T-helper 2 cell treated with Interferon-gamma antibody and Interleukin-4, amounts not matched to agents 5 μg/mL and 100 μg/mL, for 36 hours (primary cell): ENCODE measurements at regions not wholly inside any gene's neighbourhood (a gene's known extent, or its start where the extent isn't known, plus 50 kb on each side); places are given as distances from the start of the nearest gene placed in this dataset.
"Not testable (repeated sequence)": the region's sequence is repeated elsewhere in the genome, so short reads cannot be mapped to it uniquely, and the experiment has no call there.

Experiments used
- DNase-seq: peaks from one replicate; pipeline ENCODE4 v3.0.0; 2021; ENCODE audit warnings: low spot score
- H3K27ac Mint-ChIP-seq: one replicate; pipeline ENCODE4 v1.8.0; 2021; ENCODE audit warnings: mild to moderate bottlenecking, mixed read lengths
- H3K27me3 Mint-ChIP-seq: one replicate; pipeline ENCODE4 v1.8.0; 2021; ENCODE audit warnings: low read depth, mixed read lengths
- H3K36me3 Mint-ChIP-seq: one replicate; pipeline ENCODE4 v1.8.0; 2021; ENCODE audit warnings: low read depth, mixed read lengths
- H3K4me1 Mint-ChIP-seq: one replicate; pipeline ENCODE4 v1.8.0; 2021; ENCODE audit warnings: low read depth, mixed read lengths
- H3K4me3 Mint-ChIP-seq: one replicate; pipeline ENCODE4 v1.8.0; 2022; ENCODE audit warnings: mild to moderate bottlenecking, moderate library complexity, mixed read lengths
- H3K9me3 Mint-ChIP-seq: one replicate; pipeline ENCODE4 v1.8.0; 2021; ENCODE audit warnings: mixed read lengths

GRCh38 chr13:109311431-109311976 lies 474.9 kb downstream of the IRS2 start:
- H3K27ac Mint-ChIP-seq, H3K4me1 Mint-ChIP-seq, H3K36me3 Mint-ChIP-seq, DNase-seq, H3K9me3 Mint-ChIP-seq, H3K4me3 Mint-ChIP-seq, H3K27me3 Mint-ChIP-seq: not testable (repeated sequence)

DNA sequence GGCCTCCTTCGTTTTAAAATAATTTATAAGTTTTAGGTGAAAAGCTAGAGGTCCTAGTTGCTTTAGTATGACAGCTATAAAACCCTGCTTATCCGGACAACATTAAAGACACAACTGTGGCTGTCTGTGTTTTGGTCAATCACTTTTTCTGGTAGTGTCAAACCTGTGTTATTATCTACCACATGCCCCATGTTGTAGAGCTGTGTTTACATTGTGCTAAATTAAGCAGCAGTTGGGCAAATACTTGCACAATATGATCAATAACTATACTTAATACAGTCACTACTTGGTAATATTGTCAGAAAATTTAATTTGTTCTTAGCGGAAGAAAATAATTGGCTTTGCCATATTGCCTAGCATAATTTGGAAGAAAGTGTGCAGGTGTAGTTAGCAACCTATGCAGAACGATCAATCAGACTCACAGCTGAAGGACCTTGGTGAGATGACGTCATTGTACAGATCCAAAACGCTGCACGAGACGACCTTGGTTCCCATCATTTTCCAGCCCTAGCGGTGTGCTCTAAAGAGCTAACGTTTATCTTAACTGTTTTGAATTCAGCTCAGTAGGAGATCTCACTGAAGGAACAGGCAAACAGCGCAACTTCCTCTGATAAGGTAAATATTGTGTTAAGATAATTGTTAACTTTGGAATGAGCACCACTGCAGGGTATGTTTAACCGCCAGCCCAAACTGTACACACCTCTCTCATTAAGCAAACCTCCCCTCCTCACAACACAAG lies 476.6 kb downstream of the IRS2 start:
- Mint-ChIP-seq H3K27ac (no peak overlapping the region), H3K4me3 (no peak overlapping the region), H3K4me1 (no peaks in the 10 kb centered on the region), H3K27me3 (no peaks in the 10 kb centered on the region), H3K36me3 (no peaks in the 10 kb centered on the region), H3K9me3 (no peaks in the 10 kb centered on the region)
- DNase-seq: no peak

- Mint-ChIP-seq H3K27me3 (no peaks in the 10 kb centered on the region), H3K4me3 (no peak overlapping the region), H3K9me3 (no peaks in the 10 kb centered on the region), H3K4me1 (no peaks in the 10 kb centered on the region), H3K27ac (no peak overlapping the region), H3K36me3 (no peaks in the 10 kb centered on the region)
- no peak for DNase-seq
Measured at GRCh38 chr13:109307027-109307426, 479.4 kb downstream of the IRS2 start.

GRCh38 chr13:109301726-109302125 lies 484.7 kb downstream of the IRS2 start:
- no peak overlapping the region for H3K27ac Mint-ChIP-seq
- H3K9me3 Mint-ChIP-seq: no peaks in the 10 kb centered on the region
- no peaks in the 10 kb centered on the region for H3K36me3 Mint-ChIP-seq
- H3K27me3 Mint-ChIP-seq: no peaks in the 10 kb centered on the region
- DNase-seq: no peak
- H3K4me3 Mint-ChIP-seq: no peak overlapping the region
- H3K4me1 Mint-ChIP-seq: no peaks in the 10 kb centered on the region

GRCh38 chr13:109301276-109301675 lies 485.1 kb downstream of the IRS2 start:
- H3K36me3 Mint-ChIP-seq: no peaks in the 10 kb centered on the region
- H3K9me3 Mint-ChIP-seq: no peaks in the 10 kb centered on the region
- no peak overlapping the region for H3K4me3 Mint-ChIP-seq
- H3K27me3 Mint-ChIP-seq: no peaks in the 10 kb centered on the region
- H3K4me1 Mint-ChIP-seq: no peaks in the 10 kb centered on the region
- H3K27ac Mint-ChIP-seq: no peak overlapping the region
- no peak for DNase-seq

DNA sequence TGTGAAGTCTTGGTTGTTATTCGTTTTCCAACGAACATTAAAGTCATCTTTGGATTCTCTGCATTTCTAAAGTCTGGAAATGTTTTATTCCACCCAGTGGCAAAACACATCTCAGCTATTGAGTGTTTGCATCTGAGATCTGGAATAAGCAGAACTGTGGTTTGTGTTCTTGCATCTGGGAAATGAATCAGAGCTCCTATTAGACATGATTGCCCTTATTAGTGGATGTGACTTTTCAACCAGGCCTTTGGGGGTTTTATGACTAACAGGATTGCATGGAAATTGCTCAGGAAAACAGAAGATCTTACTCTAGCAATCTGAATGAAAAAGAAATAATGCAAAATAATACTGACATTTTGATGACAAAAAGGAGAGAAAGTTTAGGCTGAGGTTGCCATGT lies 488.8 kb downstream of the IRS2 start:
- DNase-seq: no peak
- no peaks in the 10 kb centered on the region for H3K36me3 Mint-ChIP-seq
- H3K27me3 Mint-ChIP-seq: no peaks in the 10 kb centered on the region
- peaks cover 3% of the 10 kb centered on the region for H3K9me3 Mint-ChIP-seq
- no peaks in the 10 kb centered on the region for H3K4me1 Mint-ChIP-seq
- H3K27ac Mint-ChIP-seq: no peak overlapping the region
- no peak overlapping the region for H3K4me3 Mint-ChIP-seq

GRCh38 chr13:109293166-109293565 lies 493.2 kb downstream of the IRS2 start:
- Mint-ChIP-seq H3K9me3 (peaks cover 3% of the 10 kb centered on the region), H3K27me3 (no peaks in the 10 kb centered on the region), H3K4me1 (no peaks in the 10 kb centered on the region), H3K27ac (no peak overlapping the region), H3K4me3 (no peak overlapping the region), H3K36me3 (no peaks in the 10 kb centered on the region)
- DNase-seq: no peak

- no peaks in the 10 kb centered on the region for H3K4me1 Mint-ChIP-seq
- no peaks in the 10 kb centered on the region for H3K9me3 Mint-ChIP-seq
- H3K36me3 Mint-ChIP-seq: no peaks in the 10 kb centered on the region
- H3K27ac Mint-ChIP-seq: no peak overlapping the region
- DNase-seq: no peak
- H3K27me3 Mint-ChIP-seq: no peaks in the 10 kb centered on the region
- H3K4me3 Mint-ChIP-seq: no peak overlapping the region
Measured at GRCh38 chr13:109288151-109288709, 498.2 kb downstream of the IRS2 start.

GRCh38 chr13:109287553-109287952 lies 498.8 kb downstream of the IRS2 start:
- no peaks in the 10 kb centered on the region for H3K9me3 Mint-ChIP-seq
- H3K27me3 Mint-ChIP-seq: no peaks in the 10 kb centered on the region
- no peak for DNase-seq
- H3K36me3 Mint-ChIP-seq: no peaks in the 10 kb centered on the region
- H3K4me3 Mint-ChIP-seq: no peak overlapping the region
- no peak overlapping the region for H3K27ac Mint-ChIP-seq
- H3K4me1 Mint-ChIP-seq: no peaks in the 10 kb centered on the region

DNA sequence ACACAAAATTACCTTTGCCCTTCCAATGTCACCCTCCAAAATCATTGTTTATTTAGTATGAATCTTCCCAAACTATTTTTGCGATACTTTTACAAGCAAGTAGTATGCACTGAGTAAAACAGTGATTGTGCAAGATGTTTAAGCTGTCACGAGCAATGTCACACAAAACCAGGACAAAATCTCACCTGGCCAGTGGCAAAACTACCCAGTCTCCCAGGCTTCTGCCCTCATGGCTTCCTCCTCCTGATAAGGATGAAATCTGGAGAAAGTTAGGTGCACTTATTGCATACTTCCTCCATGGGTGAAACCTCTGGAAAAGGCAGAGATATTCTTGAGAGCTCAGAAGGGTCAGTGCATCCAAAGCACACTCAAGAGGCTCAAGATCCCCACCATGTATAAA lies 500.8 kb downstream of the IRS2 start:
- no peak for DNase-seq
- no peaks in the 10 kb centered on the region for H3K36me3 Mint-ChIP-seq
- H3K9me3 Mint-ChIP-seq: no peaks in the 10 kb centered on the region
- no peak overlapping the region for H3K27ac Mint-ChIP-seq
- no peaks in the 10 kb centered on the region for H3K27me3 Mint-ChIP-seq
- H3K4me3 Mint-ChIP-seq: no peak overlapping the region
- H3K4me1 Mint-ChIP-seq: no peaks in the 10 kb centered on the region

DNA sequence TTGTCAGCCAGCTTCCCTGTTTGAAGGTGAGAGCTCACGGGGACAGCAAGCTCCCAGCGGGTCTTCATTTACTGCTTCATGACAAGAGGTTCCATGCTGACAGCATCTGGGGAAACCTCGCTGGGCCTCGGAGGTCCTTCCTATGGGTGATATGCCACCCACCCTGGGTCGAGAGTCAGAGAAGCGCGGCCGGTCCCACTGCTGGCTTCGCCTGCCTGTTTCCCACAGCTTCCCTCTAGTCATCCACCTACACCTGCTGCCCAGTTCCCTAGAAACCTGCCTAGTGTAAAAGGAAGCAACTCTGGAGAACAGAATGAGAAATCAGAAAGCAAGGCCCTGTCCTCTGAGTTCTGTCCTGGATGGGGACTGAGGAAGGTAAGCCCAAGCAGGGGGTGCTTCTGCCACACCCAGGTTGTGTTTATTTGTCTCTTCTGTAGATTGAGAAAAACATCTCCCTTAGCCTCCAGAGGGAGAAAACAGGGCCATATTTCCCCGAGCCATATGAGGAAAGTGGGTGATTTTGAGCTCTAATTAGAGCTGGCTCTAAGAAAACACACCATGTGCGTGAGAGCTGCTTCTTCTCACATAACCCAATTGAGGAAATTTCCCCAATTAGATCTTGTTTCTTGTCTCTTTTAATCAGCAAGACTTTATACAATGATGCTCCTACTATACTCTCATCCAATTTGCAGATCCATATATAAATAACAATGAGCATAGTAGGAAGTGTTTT lies 504.3 kb downstream of the IRS2 start:
- Mint-ChIP-seq H3K27ac (no peak overlapping the region), H3K9me3 (no peaks in the 10 kb centered on the region), H3K36me3 (no peaks in the 10 kb centered on the region), H3K4me3 (no peak overlapping the region), H3K4me1 (no peaks in the 10 kb centered on the region), H3K27me3 (no peaks in the 10 kb centered on the region)
- DNase-seq: no peak

DNA sequence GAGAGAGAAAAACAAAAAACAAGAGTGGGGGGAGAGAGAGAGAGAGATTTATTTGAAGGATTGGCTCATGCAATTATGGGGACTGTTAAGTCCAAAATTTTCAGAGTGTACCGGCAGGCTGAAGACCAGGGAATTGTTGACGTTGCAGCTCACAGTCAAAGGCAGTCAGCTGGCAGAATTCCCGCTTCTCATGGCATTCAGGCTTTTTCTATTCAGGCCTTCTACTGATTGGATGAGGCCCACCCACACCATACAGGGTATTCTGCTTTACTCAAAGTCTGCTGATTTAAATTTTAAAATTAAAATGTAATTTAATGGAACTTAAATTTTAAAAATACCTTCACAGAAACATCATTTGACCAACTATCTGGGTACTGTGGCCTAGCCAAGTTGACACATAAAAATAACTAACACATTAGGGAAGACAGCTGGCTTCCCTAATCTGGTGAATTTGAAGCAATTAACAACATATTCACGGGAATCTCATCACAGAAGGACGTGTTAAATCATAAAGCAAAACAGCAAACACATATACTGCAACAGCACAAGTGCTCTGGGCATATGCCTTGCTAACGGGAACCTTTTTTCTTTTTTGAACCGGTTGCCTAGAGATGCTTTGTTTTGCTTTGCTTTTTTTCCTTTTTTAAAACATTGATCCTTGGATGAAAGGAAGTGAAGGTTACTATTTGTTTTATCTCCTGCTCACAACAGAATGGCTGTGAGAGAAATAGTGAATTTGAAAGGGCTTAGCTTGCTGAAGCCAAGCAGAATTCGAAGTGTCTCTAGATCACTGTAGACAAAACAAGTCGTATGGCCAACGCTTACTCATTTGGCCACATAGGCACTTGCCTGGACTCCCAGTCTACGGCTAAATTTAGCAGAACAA lies 505.1 kb downstream of the IRS2 start:
- Mint-ChIP-seq H3K4me3 (no peak overlapping the region), H3K27me3 (no peaks in the 10 kb centered on the region), H3K27ac (no peak overlapping the region), H3K9me3 (no peaks in the 10 kb centered on the region), H3K4me1 (no peaks in the 10 kb centered on the region), H3K36me3 (no peaks in the 10 kb centered on the region)
- no peak for DNase-seq

- no peak overlapping the region for H3K4me3 Mint-ChIP-seq
- no peak overlapping the region for H3K27ac Mint-ChIP-seq
- no peaks in the 10 kb centered on the region for H3K4me1 Mint-ChIP-seq
- H3K36me3 Mint-ChIP-seq: no peaks in the 10 kb centered on the region
- H3K27me3 Mint-ChIP-seq: no peaks in the 10 kb centered on the region
- H3K9me3 Mint-ChIP-seq: no peaks in the 10 kb centered on the region
- no peak for DNase-seq
Measured at GRCh38 chr13:109276261-109276660, 510.1 kb downstream of the IRS2 start.
